ENCODE measurements at regions not wholly inside any gene's neighbourhood (a gene's known extent, or its start where the extent isn't known, plus 50 kb on each side); places are given as distances from the start of the nearest gene placed in this dataset.

DNA sequence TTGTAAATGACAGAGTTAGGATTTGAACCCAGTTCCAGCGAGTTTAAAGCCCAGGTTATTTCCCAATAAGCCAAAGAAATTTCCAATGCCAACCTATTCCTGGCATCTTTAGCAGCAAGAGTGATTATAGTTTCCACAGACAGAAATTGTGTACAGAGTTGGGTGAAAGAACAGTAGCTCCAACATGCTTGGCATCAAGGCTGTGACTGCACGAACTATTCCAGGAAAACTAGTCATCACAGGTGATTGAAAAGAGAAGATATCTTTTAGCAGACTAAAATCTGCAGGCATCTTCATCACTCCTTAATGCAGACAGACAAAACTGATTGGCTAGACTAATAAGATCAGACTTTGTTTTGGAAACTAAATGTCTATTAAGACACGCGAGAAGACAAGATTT, 262.7 kb upstream of the PLEKHG7 start:
- Mint-ChIP-seq H3K4me3 (no peak overlapping the region), H3K27ac (peak overlapping the region; percentile 78), H3K27me3 (no peaks in the 10 kb centered on the region), H3K4me1 (peaks cover 66% of the 10 kb centered on the region), H3K9me3 (peaks cover 14% of the 10 kb centered on the region), H3K36me3 (ENCODE audit: low read depth) (peaks cover 1% of the 10 kb centered on the region)
- no peak for DNase-seq
- ATAC-seq, result no peak

DNA sequence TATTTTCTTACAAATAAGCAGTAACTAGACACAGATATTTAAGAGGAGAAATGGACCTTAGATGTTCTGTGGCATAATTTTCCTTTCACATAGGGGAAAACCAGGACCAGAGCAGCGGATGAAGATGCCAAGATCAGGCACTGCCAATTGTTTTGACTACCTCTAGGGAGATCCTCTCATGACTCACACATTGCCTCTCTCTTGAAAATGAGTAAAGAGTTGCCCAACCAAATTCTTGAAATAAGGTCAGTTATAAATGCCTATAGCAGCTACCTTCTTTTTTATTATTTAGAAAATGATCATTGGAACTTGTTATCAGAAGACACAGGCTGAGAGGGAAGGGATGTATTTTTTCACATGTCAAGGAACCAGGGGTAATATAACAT, 263.4 kb upstream of the PLEKHG7 start:
- Mint-ChIP-seq H3K4me3 (no peak overlapping the region), H3K9me3 (peaks cover 14% of the 10 kb centered on the region), H3K27ac (peak overlapping the region; percentile 78), H3K4me1 (peaks cover 63% of the 10 kb centered on the region), H3K36me3 (ENCODE audit: low read depth) (peaks cover 1% of the 10 kb centered on the region), H3K27me3 (no peaks in the 10 kb centered on the region)
- ATAC-seq (peak; percentile 55), DNase-seq (no peak)

DNA sequence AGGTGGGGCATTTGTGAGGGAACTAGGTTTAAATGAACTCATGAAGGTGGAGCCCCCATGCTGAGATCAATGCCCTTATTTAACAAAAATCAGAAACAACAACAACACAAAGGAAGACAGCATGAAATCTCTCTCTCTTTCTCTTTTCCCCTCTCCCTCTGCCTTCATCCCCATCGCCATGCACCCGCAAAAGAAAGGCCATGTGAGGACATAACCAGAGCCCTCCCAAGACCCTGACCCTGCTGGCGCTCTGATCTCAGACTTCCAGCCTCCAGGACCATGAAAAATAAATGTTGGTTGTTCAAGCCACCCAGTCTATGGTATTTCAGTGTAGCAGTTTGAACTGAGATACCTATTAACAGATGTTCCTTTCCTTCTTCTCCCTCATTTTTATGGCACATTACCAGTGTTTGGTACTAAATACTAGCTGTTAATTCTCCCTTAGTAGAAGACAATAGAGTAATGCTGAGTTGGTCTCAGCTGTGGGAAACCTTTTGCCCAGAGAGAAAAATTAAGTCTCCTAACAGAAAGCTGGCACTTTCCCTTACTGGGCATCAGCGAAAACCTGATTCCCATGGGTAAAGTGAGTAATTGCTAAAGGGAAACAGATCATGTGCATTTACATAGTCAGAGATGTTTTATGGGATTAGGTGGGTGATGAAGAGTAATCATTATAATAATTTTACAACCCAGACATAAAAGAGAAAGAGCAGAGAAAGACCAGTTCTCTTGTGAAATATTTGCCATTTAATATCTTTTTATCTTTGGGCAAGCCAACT, 264.0 kb upstream of the PLEKHG7 start:
- H3K27ac Mint-ChIP-seq, result peak overlapping the region; percentile 78
- peaks cover 63% of the 10 kb centered on the region for H3K4me1 Mint-ChIP-seq
- H3K36me3 Mint-ChIP-seq (ENCODE audit: low read depth), result peaks cover 1% of the 10 kb centered on the region
- DNase-seq (no peak), ATAC-seq (no peak)
- H3K9me3 Mint-ChIP-seq, result peaks cover 14% of the 10 kb centered on the region
- no peak overlapping the region for H3K4me3 Mint-ChIP-seq
- no peaks in the 10 kb centered on the region for H3K27me3 Mint-ChIP-seq

DNA sequence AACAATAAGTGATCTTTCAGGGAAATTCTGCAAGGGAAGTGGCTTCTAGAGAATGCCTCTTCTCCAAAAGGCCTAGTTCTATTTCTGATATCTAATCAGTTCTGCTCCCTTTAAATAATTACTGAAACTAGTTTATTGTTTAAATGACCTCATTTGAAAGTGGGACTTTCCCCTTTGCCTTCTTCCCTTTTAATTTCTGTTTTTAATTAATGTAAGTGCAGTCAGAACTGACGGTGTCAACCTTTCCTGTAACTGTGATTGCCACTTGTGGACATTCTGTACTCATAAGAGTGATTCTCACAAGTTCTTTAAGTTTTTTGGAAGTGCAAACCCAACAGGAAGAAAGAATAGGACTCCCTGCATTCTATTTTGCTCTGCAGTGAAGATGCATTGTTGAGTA, 265.3 kb upstream of the PLEKHG7 start:
- H3K4me3 Mint-ChIP-seq, result no peak overlapping the region
- peak overlapping the region; percentile 55 for H3K27ac Mint-ChIP-seq
- no peak for DNase-seq
- H3K4me1 Mint-ChIP-seq, result peaks cover 59% of the 10 kb centered on the region
- H3K27me3 Mint-ChIP-seq, result no peaks in the 10 kb centered on the region
- H3K9me3 Mint-ChIP-seq, result peaks cover 18% of the 10 kb centered on the region
- peak; percentile 13 for ATAC-seq
- H3K36me3 Mint-ChIP-seq (ENCODE audit: low read depth), result peaks cover 4% of the 10 kb centered on the region

DNA sequence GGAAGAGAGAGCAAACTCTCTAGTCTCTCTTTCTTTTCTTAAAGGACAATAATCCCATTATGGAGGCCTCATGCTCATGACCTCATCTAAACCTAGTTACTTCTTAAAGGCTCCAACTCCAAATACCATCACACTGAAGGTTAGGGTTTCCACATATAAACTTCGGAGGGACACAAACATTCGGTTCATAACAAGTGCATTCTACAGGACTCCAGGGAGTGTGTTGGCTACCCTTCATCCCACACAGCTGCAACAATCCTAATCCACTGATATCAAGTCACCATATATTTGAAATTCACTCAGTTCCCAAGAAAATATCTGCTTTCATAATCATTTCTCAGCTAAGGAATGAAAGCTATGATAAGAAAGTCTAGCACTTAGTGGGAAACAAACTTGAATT, 265.9 kb upstream of the PLEKHG7 start:
- Mint-ChIP-seq H3K27me3 (no peaks in the 10 kb centered on the region), H3K9me3 (peaks cover 19% of the 10 kb centered on the region), H3K36me3 (ENCODE audit: low read depth) (peaks cover 7% of the 10 kb centered on the region), H3K4me3 (no peak overlapping the region), H3K4me1 (peaks cover 63% of the 10 kb centered on the region), H3K27ac (no peak overlapping the region)
- DNase-seq, result no peak
- no peak for ATAC-seq

DNA sequence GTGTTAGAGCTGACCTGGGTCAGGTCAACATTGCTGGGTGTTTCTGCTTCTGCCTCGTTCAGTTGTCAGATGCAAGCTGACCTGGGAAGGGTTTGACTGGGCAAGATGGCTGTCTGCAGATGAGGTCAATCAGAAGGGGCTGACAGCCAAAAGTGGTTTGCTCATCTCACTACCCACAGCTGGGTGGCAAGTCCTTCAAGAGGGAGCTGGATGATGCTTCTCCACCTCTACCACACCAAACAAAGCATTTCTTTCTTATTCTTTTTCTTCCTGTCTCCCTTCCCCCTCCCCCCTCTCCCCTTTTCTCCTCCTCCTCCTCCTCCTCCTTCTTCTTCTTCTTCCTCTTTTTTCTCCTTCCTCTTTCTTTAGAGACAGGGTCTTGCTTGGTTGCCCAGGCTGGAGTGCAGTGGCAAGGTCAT, 268.2 kb upstream of the PLEKHG7 start:
- peaks cover 63% of the 10 kb centered on the region for H3K4me1 Mint-ChIP-seq
- ATAC-seq (no peak), DNase-seq (no peak)
- H3K4me3 Mint-ChIP-seq, result no peak overlapping the region
- peaks cover 8% of the 10 kb centered on the region for H3K36me3 Mint-ChIP-seq (ENCODE audit: low read depth)
- peaks cover 11% of the 10 kb centered on the region for H3K9me3 Mint-ChIP-seq
- H3K27me3 Mint-ChIP-seq, result no peaks in the 10 kb centered on the region
- H3K27ac Mint-ChIP-seq, result peak overlapping the region; percentile 3

DNA sequence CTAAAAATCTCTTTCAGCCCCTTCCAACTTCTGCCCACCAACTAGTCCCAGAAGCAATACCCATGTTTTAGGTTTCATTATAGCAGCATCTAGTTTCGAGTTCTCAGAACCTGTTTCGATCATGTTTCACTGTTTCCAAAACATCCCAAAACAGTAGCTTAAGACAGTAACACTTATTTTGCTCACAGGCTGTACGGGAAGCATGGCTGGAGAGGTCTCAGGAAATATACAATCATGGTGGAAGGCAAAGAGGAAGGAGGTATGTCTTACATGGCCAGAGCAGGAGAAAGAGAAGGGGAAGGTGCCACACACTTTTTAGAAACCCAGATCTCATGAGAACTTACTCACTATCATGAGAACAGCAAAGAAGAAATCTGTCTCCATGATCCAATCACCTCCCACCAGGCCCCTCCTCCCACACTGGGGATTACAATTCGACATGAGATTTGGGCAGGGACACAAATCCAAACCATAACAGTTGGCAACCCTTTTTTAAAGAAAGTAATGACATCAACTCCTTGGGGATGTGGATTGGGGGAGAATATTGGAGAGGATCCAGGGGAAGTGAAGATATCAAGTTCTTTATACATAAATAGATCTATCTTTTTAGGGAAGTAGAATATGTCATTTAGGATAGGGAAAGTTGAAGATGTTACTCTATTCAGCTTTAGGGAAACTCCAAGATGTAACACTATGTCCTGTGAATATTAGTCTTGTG, 269.9 kb upstream of the PLEKHG7 start:
- H3K4me3 Mint-ChIP-seq, result no peak overlapping the region
- no peaks in the 10 kb centered on the region for H3K27me3 Mint-ChIP-seq
- DNase-seq (no peak), ATAC-seq (peak; percentile 49)
- H3K36me3 Mint-ChIP-seq (ENCODE audit: low read depth), result peaks cover 8% of the 10 kb centered on the region
- H3K27ac Mint-ChIP-seq, result peak overlapping the region; percentile 83
- H3K9me3 Mint-ChIP-seq, result peaks cover 9% of the 10 kb centered on the region
- H3K4me1 Mint-ChIP-seq, result peaks cover 58% of the 10 kb centered on the region

DNA sequence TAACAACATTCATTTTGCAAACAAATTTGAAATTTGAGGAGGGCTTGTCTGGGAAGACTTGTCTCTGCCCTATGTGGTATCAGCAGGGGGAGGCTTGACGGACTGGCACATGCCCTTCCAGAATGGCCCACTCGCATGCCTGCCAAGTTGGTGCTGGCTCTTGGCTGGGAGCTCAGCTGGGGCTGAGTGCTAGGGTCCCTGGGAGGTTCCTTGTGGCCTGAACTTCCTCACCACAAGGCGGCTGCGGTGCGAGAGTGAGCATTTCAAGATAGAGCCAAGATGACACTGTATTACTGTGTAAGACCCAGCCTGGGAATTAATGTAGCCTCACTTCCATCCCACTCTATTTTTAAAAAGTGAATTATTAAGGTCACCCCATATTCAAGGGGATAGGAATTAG, 271.6 kb upstream of the PLEKHG7 start:
- Mint-ChIP-seq H3K4me1 (peaks cover 57% of the 10 kb centered on the region), H3K9me3 (peaks cover 9% of the 10 kb centered on the region), H3K4me3 (no peak overlapping the region), H3K27me3 (no peaks in the 10 kb centered on the region), H3K27ac (no peak overlapping the region), H3K36me3 (ENCODE audit: low read depth) (peaks cover 8% of the 10 kb centered on the region)
- DNase-seq (peak; percentile 47), ATAC-seq (peak; percentile 79)

DNA sequence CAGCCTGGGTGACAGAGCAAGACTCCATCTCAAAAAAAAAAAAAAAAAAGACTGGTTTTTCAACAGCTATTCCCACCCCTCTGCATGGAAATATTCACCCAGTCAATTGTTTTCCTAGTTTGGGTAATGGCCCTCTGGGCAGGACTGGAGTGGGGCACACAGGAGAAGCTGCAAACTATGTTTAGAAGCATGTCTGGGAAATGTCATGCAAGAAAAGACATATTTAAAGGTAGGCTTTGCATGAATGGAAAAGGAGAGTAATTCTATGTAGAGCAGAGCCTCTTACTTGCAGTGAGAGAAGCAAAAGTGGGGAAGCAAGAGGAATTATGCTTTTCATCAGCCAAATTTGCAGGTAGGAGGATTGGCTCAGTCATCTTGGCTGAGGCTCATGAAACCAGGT, 276.5 kb upstream of the PLEKHG7 start:
- Mint-ChIP-seq H3K4me3 (no peak overlapping the region), H3K9me3 (peaks cover under 1% of the 10 kb centered on the region), H3K4me1 (peaks cover 48% of the 10 kb centered on the region), H3K27ac (no peak overlapping the region), H3K27me3 (no peaks in the 10 kb centered on the region), H3K36me3 (ENCODE audit: low read depth) (no peaks in the 10 kb centered on the region)
- ATAC-seq (no peak), DNase-seq (no peak)

DNA sequence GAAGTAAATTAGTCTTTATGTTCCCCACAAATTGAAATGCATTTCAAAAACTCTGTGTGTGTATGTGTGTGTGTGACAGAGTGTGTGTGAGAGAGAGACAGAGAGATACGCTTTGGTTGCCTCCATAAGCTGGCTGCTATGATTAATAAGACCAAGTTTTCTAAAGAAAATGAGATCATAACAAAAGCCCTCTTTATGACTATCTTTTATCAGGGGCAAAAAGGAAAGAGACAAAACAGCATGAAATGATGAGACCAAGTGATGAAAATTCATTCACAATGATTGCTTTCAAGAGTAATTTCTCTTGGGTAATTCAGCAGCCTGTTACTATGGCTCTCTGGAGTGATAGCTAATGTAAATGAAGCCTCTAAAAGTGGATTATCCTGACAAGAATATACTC, 277.6 kb upstream of the PLEKHG7 start:
- H3K9me3 Mint-ChIP-seq, result peaks cover 6% of the 10 kb centered on the region
- H3K27ac Mint-ChIP-seq, result no peak overlapping the region
- H3K4me3 Mint-ChIP-seq, result no peak overlapping the region
- H3K4me1 Mint-ChIP-seq, result peaks cover 50% of the 10 kb centered on the region
- H3K27me3 Mint-ChIP-seq, result no peaks in the 10 kb centered on the region
- no peak for ATAC-seq
- H3K36me3 Mint-ChIP-seq (ENCODE audit: low read depth), result no peaks in the 10 kb centered on the region
- no peak for DNase-seq

DNA sequence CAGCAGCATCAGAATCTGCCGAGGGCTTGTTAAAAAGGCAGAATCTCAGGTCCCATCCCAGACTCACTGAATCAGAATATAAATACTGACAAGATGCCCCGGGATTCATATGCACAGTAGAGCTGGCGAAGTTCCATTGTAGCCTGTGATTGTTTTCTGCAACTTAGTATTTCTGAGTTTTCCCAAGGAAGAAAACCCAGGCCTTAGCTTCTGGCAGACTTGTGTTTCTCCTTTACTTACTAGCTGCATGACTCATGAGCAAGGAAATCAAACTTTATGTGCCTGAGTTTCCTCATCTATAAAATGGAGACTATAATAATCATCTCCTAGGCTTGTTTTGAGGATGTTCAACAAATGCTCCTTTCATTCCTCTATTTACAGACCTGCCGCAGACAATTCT, 278.5 kb upstream of the PLEKHG7 start:
- H3K36me3 Mint-ChIP-seq (ENCODE audit: low read depth), result no peaks in the 10 kb centered on the region
- H3K27me3 Mint-ChIP-seq, result no peaks in the 10 kb centered on the region
- H3K4me3 Mint-ChIP-seq, result no peak overlapping the region
- peaks cover 55% of the 10 kb centered on the region for H3K4me1 Mint-ChIP-seq
- no peak overlapping the region for H3K27ac Mint-ChIP-seq
- ATAC-seq (no peak), DNase-seq (no peak)
- peaks cover 6% of the 10 kb centered on the region for H3K9me3 Mint-ChIP-seq

DNA sequence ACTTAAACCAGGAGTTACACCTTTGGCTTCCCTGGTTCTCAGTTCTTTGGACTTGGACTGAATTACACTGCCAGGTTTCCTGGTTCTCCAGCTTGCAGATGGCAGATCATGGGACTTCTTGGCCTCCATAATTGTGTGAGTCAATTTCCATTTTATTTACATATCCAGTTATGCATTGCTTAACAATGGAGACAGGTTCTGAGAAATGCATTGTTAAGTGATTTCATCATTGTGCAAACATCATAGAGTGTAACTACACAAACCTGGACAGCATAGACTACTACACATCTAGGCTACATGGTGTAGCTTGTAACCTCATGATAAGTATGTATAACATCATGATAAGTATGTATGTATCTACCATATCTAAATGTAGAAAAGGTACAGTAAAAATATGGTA, 276.1 kb upstream of the BTG1 start:
- ATAC-seq, result no peak
- Mint-ChIP-seq H3K9me3 (peaks cover 9% of the 10 kb centered on the region), H3K36me3 (ENCODE audit: low read depth) (no peaks in the 10 kb centered on the region), H3K4me1 (peaks cover 54% of the 10 kb centered on the region), H3K27me3 (no peaks in the 10 kb centered on the region), H3K27ac (no peak overlapping the region), H3K4me3 (no peak overlapping the region)
- DNase-seq, result no peak

DNA sequence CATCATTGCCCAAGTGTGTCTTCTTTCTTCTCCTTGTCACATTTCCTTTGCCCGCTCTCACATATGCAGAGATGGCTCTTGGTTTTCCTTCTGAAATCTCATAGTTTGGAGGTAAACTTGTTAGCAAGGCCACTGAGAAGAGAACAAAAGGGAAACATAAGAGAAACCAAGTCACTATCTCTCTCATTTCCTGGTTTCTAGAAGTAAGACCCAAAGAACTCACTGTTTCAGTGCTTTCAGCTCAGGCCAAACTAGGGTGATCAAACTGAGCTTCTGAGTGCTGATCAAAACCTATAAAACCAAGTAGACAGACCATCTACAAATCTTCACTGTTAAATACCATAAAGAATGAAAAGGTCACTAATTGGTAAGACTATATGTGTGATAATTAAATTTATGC, 275.4 kb upstream of the BTG1 start:
- Mint-ChIP-seq H3K27me3 (no peaks in the 10 kb centered on the region), H3K27ac (no peak overlapping the region), H3K4me3 (no peak overlapping the region), H3K36me3 (ENCODE audit: low read depth) (no peaks in the 10 kb centered on the region), H3K9me3 (peaks cover 9% of the 10 kb centered on the region), H3K4me1 (peaks cover 56% of the 10 kb centered on the region)
- ATAC-seq, result no peak
- no peak for DNase-seq

DNA sequence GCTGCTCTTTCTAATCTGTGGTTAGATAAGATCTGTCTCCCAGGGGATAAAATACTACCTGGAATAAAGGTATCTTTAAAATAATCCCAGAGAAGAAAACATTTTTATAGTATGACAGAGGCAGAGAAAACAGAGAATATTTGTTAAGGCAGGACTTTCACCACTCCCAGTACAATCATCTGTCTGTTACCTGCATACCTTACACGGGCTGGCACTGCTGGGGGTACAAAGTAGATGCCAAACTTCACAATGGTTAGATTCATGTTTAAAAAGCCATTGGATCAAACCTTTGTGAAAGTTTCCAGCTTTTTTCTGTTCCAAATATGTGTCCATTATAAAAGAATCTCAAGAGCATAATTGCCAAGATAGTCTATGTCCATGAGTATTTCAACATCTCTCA, 273.6 kb upstream of the BTG1 start:
- peaks cover 9% of the 10 kb centered on the region for H3K9me3 Mint-ChIP-seq
- no peaks in the 10 kb centered on the region for H3K27me3 Mint-ChIP-seq
- no peaks in the 10 kb centered on the region for H3K36me3 Mint-ChIP-seq (ENCODE audit: low read depth)
- H3K27ac Mint-ChIP-seq, result no peak overlapping the region
- peaks cover 53% of the 10 kb centered on the region for H3K4me1 Mint-ChIP-seq
- no peak for ATAC-seq
- no peak for DNase-seq
- no peak overlapping the region for H3K4me3 Mint-ChIP-seq

DNA sequence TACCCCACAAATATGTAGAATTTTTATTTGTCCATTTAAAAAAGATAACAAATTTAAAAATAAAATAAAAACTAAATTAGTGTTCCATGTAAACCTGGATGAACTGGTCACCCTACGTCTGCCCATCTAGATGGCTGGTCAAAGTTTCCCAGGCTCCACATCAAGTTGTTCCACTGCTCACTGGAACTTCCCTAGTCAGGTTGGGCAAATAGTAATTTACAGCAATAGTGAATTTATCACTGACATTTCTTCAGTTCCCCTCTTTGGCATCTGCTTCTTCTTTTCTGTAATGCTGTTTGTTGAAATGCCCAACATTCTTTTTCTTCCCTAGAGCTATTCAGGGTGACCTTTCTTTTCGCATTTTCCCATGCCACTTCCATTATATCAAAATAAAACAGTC, 272.7 kb upstream of the BTG1 start:
- no peak overlapping the region for H3K4me3 Mint-ChIP-seq
- H3K9me3 Mint-ChIP-seq, result peaks cover 9% of the 10 kb centered on the region
- no peak overlapping the region for H3K27ac Mint-ChIP-seq
- H3K27me3 Mint-ChIP-seq, result no peaks in the 10 kb centered on the region
- DNase-seq (no peak), ATAC-seq (no peak)
- no peaks in the 10 kb centered on the region for H3K36me3 Mint-ChIP-seq (ENCODE audit: low read depth)
- peaks cover 47% of the 10 kb centered on the region for H3K4me1 Mint-ChIP-seq
